ENCODE measurements at regions not wholly inside any gene's neighbourhood (a gene's known extent, or its start where the extent isn't known, plus 50 kb on each side); places are given as distances from the start of the nearest gene placed in this dataset.
"Not testable (repeated sequence)": the region's sequence is repeated elsewhere in the genome, so short reads cannot be mapped to it uniquely, and the experiment has no call there.

GRCh38 chr2:83055376-83056010 lies 1403.6 kb downstream of the SUCLG1 start:
- DNase-seq (ENCODE audit: low spot score), result no peak

GRCh38 chr2:83054751-83055150 lies 1404.3 kb downstream of the SUCLG1 start:
- no peak for DNase-seq (ENCODE audit: low spot score)

GRCh38 chr2:83051538-83052170 lies 1407.4 kb downstream of the SUCLG1 start:
- no peak for DNase-seq (ENCODE audit: low spot score)

GRCh38 chr2:83042053-83042452 lies 1417.0 kb downstream of the SUCLG1 start:
- DNase-seq (ENCODE audit: low spot score), result no peak

- DNase-seq (ENCODE audit: low spot score), result no peak
These were observed 1436.4 kb downstream of the SUCLG1 start for GRCh38 chr2:83022631-83023210.

- no peak for DNase-seq (ENCODE audit: low spot score)
These were observed 1441.6 kb downstream of the SUCLG1 start for GRCh38 chr2:83017366-83018090.

GRCh38 chr2:83016343-83017110 lies 1442.6 kb downstream of the SUCLG1 start:
- no peak for DNase-seq (ENCODE audit: low spot score)

GRCh38 chr2:83015900-83016299 lies 1443.2 kb downstream of the SUCLG1 start:
- DNase-seq (ENCODE audit: low spot score), result no peak

GRCh38 chr2:83015035-83015715 lies 1443.9 kb downstream of the SUCLG1 start:
- no peak for DNase-seq (ENCODE audit: low spot score)

- no peak for DNase-seq (ENCODE audit: low spot score)
These were observed 1444.6 kb downstream of the SUCLG1 start for GRCh38 chr2:83014462-83014861.

- no peak for DNase-seq (ENCODE audit: low spot score)
These were observed 1452.1 kb downstream of the SUCLG1 start for GRCh38 chr2:83006961-83007360.

- no peak for DNase-seq (ENCODE audit: low spot score)
These were observed 1455.5 kb downstream of the SUCLG1 start for GRCh38 chr2:83003555-83003954.

- DNase-seq (ENCODE audit: low spot score), result no peak
These were observed 1456.4 kb downstream of the SUCLG1 start for GRCh38 chr2:83002706-83003105.

- no peak for DNase-seq (ENCODE audit: low spot score)
These were observed 1460.3 kb downstream of the SUCLG1 start for GRCh38 chr2:82998781-82999180.

- DNase-seq (ENCODE audit: low spot score), result no peak
These were observed 1462.9 kb downstream of the SUCLG1 start for GRCh38 chr2:82996217-82996616.

GRCh38 chr2:82994151-82994550 lies 1464.9 kb downstream of the SUCLG1 start:
- DNase-seq (ENCODE audit: low spot score), result no peak

GRCh38 chr2:82993609-82994008 lies 1465.5 kb downstream of the SUCLG1 start:
- no peak for DNase-seq (ENCODE audit: low spot score)

- DNase-seq (ENCODE audit: low spot score), result no peak
These were observed 1466.1 kb downstream of the SUCLG1 start for GRCh38 chr2:82992968-82993367.

GRCh38 chr2:82987706-82988105 lies 1471.4 kb downstream of the SUCLG1 start:
- DNase-seq (ENCODE audit: low spot score), result not testable (repeated sequence)

- DNase-seq (ENCODE audit: low spot score), result no peak
These were observed 1472.2 kb downstream of the SUCLG1 start for GRCh38 chr2:82986899-82987298.

GRCh38 chr2:82985572-82986197 lies 1473.4 kb downstream of the SUCLG1 start:
- DNase-seq (ENCODE audit: low spot score), result no peak

Data from globus pallidus (tissue), 1 donor.